GM19238 (cell line): ENCODE measurements at regions not wholly inside any gene's neighbourhood (a gene's known extent, or its start where the extent isn't known, plus 50 kb on each side); places are given as distances from the start of the nearest gene placed in this dataset.
A peak's percentile ranks its signal among the peaks of the same experiment; 100 is the strongest.
"Not testable (repeated sequence)": the region's sequence is repeated elsewhere in the genome, so short reads cannot be mapped to it uniquely, and the experiment has no call there.

Source experiments
- DNase-seq: peaks from one replicate; pipeline ENCODE4 v3.0.0; 2011; ENCODE audit warnings: low spot score; ENCODE audit not compliant: insufficient read length

DNA sequence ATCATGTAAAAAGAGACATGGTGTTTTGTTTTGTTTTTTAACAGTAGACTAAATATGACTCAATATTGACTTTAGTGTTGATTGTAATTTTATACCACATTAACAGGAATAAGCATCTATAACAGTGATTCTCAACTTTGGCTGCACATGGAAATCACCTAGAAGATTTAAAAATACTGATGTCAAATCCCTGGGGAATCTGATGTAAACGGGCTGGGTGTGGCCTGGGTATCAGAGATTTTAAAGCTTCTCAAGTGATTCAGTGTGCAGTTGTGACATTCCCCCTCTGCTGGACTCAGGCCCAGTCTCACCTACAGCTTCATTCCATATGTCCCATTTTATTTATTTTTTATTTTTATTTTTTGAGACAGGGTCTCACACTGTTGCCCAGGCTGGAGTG, 82.8 kb upstream of the ATP8B1 start:
- no peak for DNase-seq

GRCh38 chr18:57882465-57882864, 79.3 kb upstream of the ATP8B1 start:
- no peak for DNase-seq

GRCh38 chr18:57881818-57882413, 78.8 kb upstream of the ATP8B1 start:
- peak; percentile 34 for DNase-seq

DNA sequence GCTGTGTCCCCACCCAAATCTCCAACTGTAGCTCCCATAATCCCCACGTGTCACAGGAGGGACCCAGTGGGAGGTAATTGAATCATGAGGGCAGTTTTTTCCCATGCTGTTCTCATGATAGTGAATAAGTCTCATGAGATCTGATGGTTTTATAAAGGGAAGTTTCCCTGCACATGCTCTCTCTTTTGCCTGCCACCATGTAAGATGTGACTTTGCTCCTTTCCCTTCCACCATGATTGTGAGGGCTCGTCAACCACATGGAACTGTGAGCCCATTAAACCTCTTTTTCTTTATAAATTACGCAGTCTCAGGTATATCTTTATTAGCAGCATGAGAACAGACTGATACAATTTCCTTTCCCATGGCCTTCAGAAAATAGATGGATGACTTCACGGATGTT, 76.8 kb upstream of the ATP8B1 start:
- DNase-seq = not testable (repeated sequence)

DNA sequence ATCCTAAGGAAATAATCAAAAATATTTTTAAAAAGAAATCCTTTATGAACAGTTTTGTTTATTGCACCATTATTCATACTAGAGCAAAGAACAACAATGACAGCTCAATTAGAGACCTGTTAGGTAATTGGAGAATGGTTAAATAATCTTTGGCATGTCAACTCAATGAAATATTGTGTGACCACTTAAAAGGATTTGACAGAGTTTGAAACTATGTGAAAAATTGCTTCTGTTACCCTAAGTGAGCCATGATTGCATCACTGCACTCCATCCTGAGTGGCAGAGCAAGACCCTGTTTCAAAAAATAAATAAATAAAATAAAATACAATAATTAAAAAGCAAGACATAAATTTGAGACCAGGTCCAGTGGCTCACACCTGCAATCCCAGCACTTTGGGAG, 66.1 kb upstream of the ATP8B1 start:
- DNase-seq = no peak

DNA sequence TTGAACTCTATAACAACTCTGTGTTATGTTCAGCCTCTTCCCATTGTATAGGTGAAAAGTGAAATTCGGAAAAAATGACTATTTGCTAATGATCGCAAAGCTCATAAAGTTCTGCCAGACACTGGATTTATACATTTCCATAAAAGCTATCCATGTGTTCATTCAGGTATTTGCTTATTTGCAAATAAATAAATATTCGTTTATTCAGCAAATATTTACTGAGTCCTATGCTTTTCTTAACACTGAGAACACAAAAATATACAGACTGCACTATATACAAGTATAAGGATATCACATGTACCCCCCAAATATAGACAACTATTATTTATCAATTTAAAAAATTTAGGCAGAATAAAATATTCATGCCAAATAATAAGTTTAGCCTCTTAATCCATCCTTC, 63.2 kb upstream of the ATP8B1 start:
- DNase-seq = no peak

DNA sequence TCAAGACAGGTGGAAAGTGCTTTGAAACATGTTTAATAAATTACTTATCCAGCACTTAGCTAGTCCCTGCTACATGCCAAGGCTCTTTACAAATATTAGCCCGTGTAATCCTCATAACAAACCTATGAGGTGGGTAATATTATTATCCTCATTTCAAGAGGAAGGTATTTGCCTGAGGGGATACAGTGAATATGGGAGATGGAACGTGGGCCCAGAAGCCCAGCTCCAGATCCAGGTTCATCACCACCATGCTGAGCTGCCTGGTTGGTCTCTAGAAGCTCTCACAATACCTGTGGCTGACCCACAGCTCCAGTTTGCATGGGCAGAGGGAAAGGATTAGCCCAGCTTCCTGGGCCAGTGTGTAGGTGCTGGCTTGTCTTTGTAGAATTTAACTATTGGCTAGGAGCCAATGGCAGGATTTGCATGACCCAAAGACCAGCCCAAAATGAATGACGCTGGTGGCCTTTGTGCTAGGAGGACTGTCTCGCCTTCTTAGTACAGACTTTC, 61.6 kb upstream of the ATP8B1 start:
- no peak for DNase-seq

DNA sequence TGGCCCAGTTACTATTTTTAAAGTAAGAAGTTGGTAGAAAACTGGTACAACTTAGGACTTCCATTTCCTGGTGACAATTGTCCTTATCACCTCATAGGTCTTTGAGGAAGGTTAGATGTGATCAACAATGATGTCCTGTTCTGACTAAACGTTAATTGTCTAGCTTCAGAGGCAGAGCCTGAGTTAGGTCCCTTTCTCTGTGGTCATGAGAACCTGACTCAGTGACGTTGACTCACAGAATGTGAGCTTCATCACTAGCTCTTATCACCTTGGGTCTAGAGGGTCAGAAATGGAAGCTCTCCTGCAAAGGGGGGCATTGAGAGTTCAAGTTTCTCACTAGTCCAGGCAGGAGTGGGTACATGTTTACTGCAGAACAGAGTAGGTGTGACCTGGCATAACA, 60.6 kb upstream of the ATP8B1 start:
- DNase-seq = no peak

GRCh38 chr18:57859314-57859713, 56.2 kb upstream of the ATP8B1 start:
- peak; percentile 14 for DNase-seq

DNA sequence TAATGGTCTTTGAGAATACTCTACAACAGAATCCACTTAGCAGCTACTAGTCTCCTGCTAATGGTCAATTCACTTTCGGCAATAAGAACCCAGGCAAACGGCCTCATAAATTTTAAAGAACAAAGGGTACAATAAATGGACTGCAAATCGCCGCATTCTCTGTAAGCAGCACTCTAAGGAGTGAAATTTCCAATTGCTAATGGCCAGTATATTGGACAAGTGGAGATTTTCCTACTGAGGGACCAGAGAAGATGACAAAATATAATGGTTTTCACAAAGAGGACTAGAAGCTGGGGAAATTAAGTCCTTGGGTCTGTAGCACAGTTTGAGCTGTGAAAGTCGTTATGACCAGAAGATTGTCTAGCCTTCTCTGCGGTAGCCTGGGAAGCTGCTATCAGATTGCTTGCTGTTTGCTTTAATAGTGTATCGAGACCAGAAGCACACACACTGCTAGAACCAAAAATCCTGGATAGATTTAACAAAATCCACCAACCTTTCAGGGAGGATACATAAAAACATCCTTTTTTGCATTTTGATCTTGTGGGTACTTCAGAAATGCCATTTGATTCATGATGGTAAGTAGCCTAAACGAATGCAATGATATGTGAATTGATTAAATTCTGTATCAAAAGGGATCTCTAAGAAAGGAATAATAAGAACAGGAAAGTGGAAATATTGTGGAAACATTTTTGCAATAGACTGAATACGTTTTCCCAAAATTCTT, 53.6 kb upstream of the ATP8B1 start:
- DNase-seq = no peak

- DNase-seq = no peak
Observed at GRCh38 chr18:57856128-57856527, 53.0 kb upstream of the ATP8B1 start.

- no peak for DNase-seq
Observed at GRCh38 chr18:57855551-57855950, 52.4 kb upstream of the ATP8B1 start.

- no peak for DNase-seq
Observed at GRCh38 chr18:57854726-57855125, 51.6 kb upstream of the ATP8B1 start.

DNA sequence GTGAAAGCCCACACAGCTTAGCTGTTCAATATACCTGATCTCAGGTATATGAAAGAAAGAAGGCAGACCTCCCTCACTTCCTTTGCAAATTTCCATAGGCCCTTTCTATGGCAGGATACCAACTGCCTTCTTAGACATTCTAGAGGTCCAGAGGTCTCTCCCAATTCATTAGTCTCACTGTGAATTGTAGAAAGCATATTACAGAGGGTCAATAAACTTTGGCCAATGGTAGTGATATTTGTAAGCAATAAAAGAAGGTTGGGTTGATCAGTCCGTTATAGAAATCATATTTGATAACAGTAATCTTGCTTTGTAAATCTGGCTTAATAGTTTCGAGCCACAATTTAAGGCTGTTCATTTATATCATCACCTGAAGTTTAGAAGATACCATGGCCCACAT, 50.7 kb upstream of the ATP8B1 start:
- DNase-seq = no peak

DNA sequence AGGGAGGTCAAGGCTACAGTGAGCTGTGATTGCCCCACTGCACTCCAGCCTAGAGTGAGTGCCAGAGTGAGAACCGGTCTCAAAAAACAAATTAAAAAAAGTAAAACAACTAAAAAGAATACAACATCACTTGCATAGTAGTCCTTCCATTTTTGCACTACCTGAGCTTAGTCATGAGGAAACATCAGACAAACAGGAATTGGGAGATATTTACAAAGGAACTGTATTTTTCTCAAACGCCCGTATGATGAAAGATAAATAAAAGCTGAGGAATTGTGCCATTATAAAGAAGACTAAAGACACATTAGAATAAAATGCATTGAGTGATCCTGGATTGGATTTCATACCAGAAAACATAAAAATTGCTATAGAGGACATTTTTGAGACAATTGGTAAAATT, 50.0 kb upstream of the ATP8B1 start:
- no peak for DNase-seq
